Immature natural killer cell (primary cell): ENCODE measurements at regions not wholly inside any gene's neighbourhood (a gene's known extent, or its start where the extent isn't known, plus 50 kb on each side); places are given as distances from the start of the nearest gene placed in this dataset.

Source experiments
- DNase-seq, 3 donors: peaks; one replicate each; pipeline ENCODE4 v3.0.0; 2022; ENCODE audit warnings: mixed read lengths in 1 of 3
- H3K27ac Mint-ChIP-seq, 6 donors: one replicate each; pipeline ENCODE4 v1.8.0; 2020; ENCODE audit warnings: mixed read lengths in 6 of 6, mild to moderate bottlenecking in 5 of 6, inconsistent platforms in 4 of 6, moderate library complexity in 3 of 6
- H3K27me3 Mint-ChIP-seq, 3 donors: one replicate each; pipeline ENCODE4 v1.8.0; 2020 to 2021; ENCODE audit warnings: low read depth in 3 of 3, mild to moderate bottlenecking in 3 of 3, mixed read lengths in 3 of 3, moderate library complexity in 3 of 3, inconsistent platforms in 1 of 3
- H3K36me3 Mint-ChIP-seq, 3 donors: one replicate each; pipeline ENCODE4 v1.8.0; 2020; ENCODE audit warnings: mixed read lengths in 3 of 3, inconsistent platforms in 2 of 3, mild to moderate bottlenecking in 2 of 3
- H3K4me1 Mint-ChIP-seq, 2 donors: one replicate each; pipeline ENCODE4 v1.8.0; 2020; ENCODE audit warnings: inconsistent platforms in 2 of 2, mild to moderate bottlenecking in 2 of 2, mixed read lengths in 2 of 2, moderate library complexity in 1 of 2
- H3K4me3 Mint-ChIP-seq, 5 donors: one replicate each; pipeline ENCODE4 v1.8.0; 2020; ENCODE audit warnings: mild to moderate bottlenecking in 5 of 5, mixed read lengths in 5 of 5, inconsistent platforms in 3 of 5, moderate library complexity in 3 of 5
- H3K9me3 Mint-ChIP-seq, 6 donors: one replicate each; pipeline ENCODE4 v1.8.0; 2020; ENCODE audit warnings: mild to moderate bottlenecking in 6 of 6, mixed read lengths in 6 of 6, inconsistent platforms in 4 of 6, moderate library complexity in 3 of 6

GRCh38 chr18:10365901-10366300, 88.5 kb upstream of the APCDD1 start:
- Mint-ChIP-seq H3K9me3 (peaks cover 0 to 17% (median 3%) of the 10 kb centered on the region in 6 donors), H3K4me3 (no peak overlapping the region), H3K27ac (no peak overlapping the region), H3K4me1 (no peaks in the 10 kb centered on the region), H3K36me3 (no peaks in the 10 kb centered on the region), H3K27me3 (peaks cover 0 to 2% (median 0%) of the 10 kb centered on the region in 3 donors)
- DNase-seq, result no peak

GRCh38 chr18:10367836-10368235, 86.6 kb upstream of the APCDD1 start:
- H3K36me3 Mint-ChIP-seq, result no peaks in the 10 kb centered on the region
- no peaks in the 10 kb centered on the region for H3K4me1 Mint-ChIP-seq
- H3K27ac Mint-ChIP-seq, result no peak overlapping the region
- H3K4me3 Mint-ChIP-seq, result no peak overlapping the region
- no peak for DNase-seq
- peaks cover 0 to 10% (median 2%) of the 10 kb centered on the region in 6 donors for H3K9me3 Mint-ChIP-seq
- no peaks in the 10 kb centered on the region for H3K27me3 Mint-ChIP-seq

GRCh38 chr18:10368456-10369453, 85.7 kb upstream of the APCDD1 start:
- Mint-ChIP-seq H3K27ac (no peak overlapping the region), H3K4me1 (no peaks in the 10 kb centered on the region), H3K9me3 (peaks cover 0 to 4% (median 1%) of the 10 kb centered on the region in 6 donors), H3K4me3 (no peak overlapping the region), H3K36me3 (no peaks in the 10 kb centered on the region), H3K27me3 (no peaks in the 10 kb centered on the region)
- DNase-seq, result no peak

GRCh38 chr18:10370716-10371115, 83.7 kb upstream of the APCDD1 start:
- Mint-ChIP-seq H3K9me3 (peaks cover 0 to 1% (median 0%) of the 10 kb centered on the region in 6 donors), H3K27me3 (peaks cover 0 to 2% (median 0%) of the 10 kb centered on the region in 3 donors), H3K4me1 (no peaks in the 10 kb centered on the region), H3K27ac (no peak overlapping the region), H3K4me3 (no peak overlapping the region), H3K36me3 (no peaks in the 10 kb centered on the region)
- no peak for DNase-seq

GRCh38 chr18:10371165-10371564, 83.3 kb upstream of the APCDD1 start:
- DNase-seq, result no peak
- H3K27me3 Mint-ChIP-seq, result peaks cover 0 to 3% (median 0%) of the 10 kb centered on the region in 3 donors

GRCh38 chr18:10374195-10374594, 80.2 kb upstream of the APCDD1 start:
- Mint-ChIP-seq H3K4me1 (no peaks in the 10 kb centered on the region), H3K4me3 (no peak overlapping the region), H3K27ac (no peak overlapping the region), H3K36me3 (no peaks in the 10 kb centered on the region), H3K27me3 (peaks cover 0 to 3% (median 2%) of the 10 kb centered on the region in 3 donors), H3K9me3 (no peaks in the 10 kb centered on the region)
- DNase-seq, result no peak

More at GRCh38 chr18:10371165-10371564, 83.3 kb upstream of the APCDD1 start:
- Mint-ChIP-seq H3K9me3 (peaks cover 0 to 1% (median 0%) of the 10 kb centered on the region in 6 donors), H3K36me3 (no peaks in the 10 kb centered on the region), H3K4me1 (no peaks in the 10 kb centered on the region), H3K27ac (no peak overlapping the region), H3K4me3 (no peak overlapping the region)

- peaks cover 0 to 3% (median 2%) of the 10 kb centered on the region in 3 donors for H3K27me3 Mint-ChIP-seq
- DNase-seq, result no peak
- H3K4me1 Mint-ChIP-seq, result no peaks in the 10 kb centered on the region
- no peak overlapping the region for H3K4me3 Mint-ChIP-seq
- H3K36me3 Mint-ChIP-seq, result no peaks in the 10 kb centered on the region
- no peak overlapping the region for H3K27ac Mint-ChIP-seq
- H3K9me3 Mint-ChIP-seq, result no peaks in the 10 kb centered on the region
Observed at GRCh38 chr18:10374636-10375293, 79.7 kb upstream of the APCDD1 start.

- no peaks in the 10 kb centered on the region for H3K36me3 Mint-ChIP-seq
Observed at GRCh38 chr18:10376731-10377130, 77.7 kb upstream of the APCDD1 start.

GRCh38 chr18:10377956-10378355, 76.5 kb upstream of the APCDD1 start:
- H3K27ac Mint-ChIP-seq, result no peak overlapping the region
- H3K9me3 Mint-ChIP-seq, result no peaks in the 10 kb centered on the region
- H3K36me3 Mint-ChIP-seq, result no peaks in the 10 kb centered on the region
- no peak for DNase-seq
- H3K4me3 Mint-ChIP-seq, result no peak overlapping the region
- H3K27me3 Mint-ChIP-seq, result peaks cover 0 to 4% (median 3%) of the 10 kb centered on the region in 3 donors
- no peaks in the 10 kb centered on the region for H3K4me1 Mint-ChIP-seq

More at GRCh38 chr18:10376731-10377130, 77.7 kb upstream of the APCDD1 start:
- no peak overlapping the region for H3K27ac Mint-ChIP-seq
- no peaks in the 10 kb centered on the region for H3K4me1 Mint-ChIP-seq
- H3K4me3 Mint-ChIP-seq, result no peak overlapping the region
- no peak for DNase-seq
- H3K27me3 Mint-ChIP-seq, result peaks cover 0 to 4% (median 3%) of the 10 kb centered on the region in 3 donors
- no peaks in the 10 kb centered on the region for H3K9me3 Mint-ChIP-seq

GRCh38 chr18:10378688-10379420, 75.6 kb upstream of the APCDD1 start:
- Mint-ChIP-seq H3K27ac (no peak overlapping the region), H3K36me3 (no peaks in the 10 kb centered on the region), H3K4me1 (no peaks in the 10 kb centered on the region), H3K9me3 (no peaks in the 10 kb centered on the region), H3K4me3 (no peak overlapping the region), H3K27me3 (peaks cover 0 to 4% (median 3%) of the 10 kb centered on the region in 3 donors)
- no peak for DNase-seq

- no peaks in the 10 kb centered on the region for H3K9me3 Mint-ChIP-seq
Observed at GRCh38 chr18:10379522-10379921, 74.9 kb upstream of the APCDD1 start.

GRCh38 chr18:10381516-10381915, 72.9 kb upstream of the APCDD1 start:
- Mint-ChIP-seq H3K27me3 (peaks cover 0 to 4% (median 0%) of the 10 kb centered on the region in 3 donors), H3K27ac (no peak overlapping the region), H3K4me1 (no peaks in the 10 kb centered on the region), H3K36me3 (no peaks in the 10 kb centered on the region), H3K9me3 (no peaks in the 10 kb centered on the region), H3K4me3 (no peak overlapping the region)
- no peak for DNase-seq

More at GRCh38 chr18:10379522-10379921, 74.9 kb upstream of the APCDD1 start:
- H3K27me3 Mint-ChIP-seq, result peaks cover 0 to 4% (median 3%) of the 10 kb centered on the region in 3 donors
- no peaks in the 10 kb centered on the region for H3K4me1 Mint-ChIP-seq
- no peak overlapping the region for H3K27ac Mint-ChIP-seq
- H3K36me3 Mint-ChIP-seq, result no peaks in the 10 kb centered on the region
- H3K4me3 Mint-ChIP-seq, result no peak overlapping the region
- DNase-seq, result no peak

GRCh38 chr18:10381951-10382350, 72.5 kb upstream of the APCDD1 start:
- H3K9me3 Mint-ChIP-seq, result no peaks in the 10 kb centered on the region
- peaks cover 0 to 4% (median 2%) of the 10 kb centered on the region in 3 donors for H3K27me3 Mint-ChIP-seq
- no peak overlapping the region for H3K4me3 Mint-ChIP-seq
- no peaks in the 10 kb centered on the region for H3K4me1 Mint-ChIP-seq
- no peak overlapping the region for H3K27ac Mint-ChIP-seq
- no peak for DNase-seq
- no peaks in the 10 kb centered on the region for H3K36me3 Mint-ChIP-seq
